HG02759 (cell line): ENCODE measurements at regions not wholly inside any gene's neighbourhood (a gene's known extent, or its start where the extent isn't known, plus 50 kb on each side); places are given as distances from the start of the nearest gene placed in this dataset.
"Not testable (repeated sequence)": the region's sequence is repeated elsewhere in the genome, so short reads cannot be mapped to it uniquely, and the experiment has no call there.

Experiments
- ATAC-seq: cut with Tn5 transposase; IDR thresholded peaks from one replicate; pipeline ENCODE4 v1.9.1; 2021; ENCODE audit warnings: mild to moderate bottlenecking, moderate library complexity; ENCODE audit not compliant: unreplicated experiment

DNA sequence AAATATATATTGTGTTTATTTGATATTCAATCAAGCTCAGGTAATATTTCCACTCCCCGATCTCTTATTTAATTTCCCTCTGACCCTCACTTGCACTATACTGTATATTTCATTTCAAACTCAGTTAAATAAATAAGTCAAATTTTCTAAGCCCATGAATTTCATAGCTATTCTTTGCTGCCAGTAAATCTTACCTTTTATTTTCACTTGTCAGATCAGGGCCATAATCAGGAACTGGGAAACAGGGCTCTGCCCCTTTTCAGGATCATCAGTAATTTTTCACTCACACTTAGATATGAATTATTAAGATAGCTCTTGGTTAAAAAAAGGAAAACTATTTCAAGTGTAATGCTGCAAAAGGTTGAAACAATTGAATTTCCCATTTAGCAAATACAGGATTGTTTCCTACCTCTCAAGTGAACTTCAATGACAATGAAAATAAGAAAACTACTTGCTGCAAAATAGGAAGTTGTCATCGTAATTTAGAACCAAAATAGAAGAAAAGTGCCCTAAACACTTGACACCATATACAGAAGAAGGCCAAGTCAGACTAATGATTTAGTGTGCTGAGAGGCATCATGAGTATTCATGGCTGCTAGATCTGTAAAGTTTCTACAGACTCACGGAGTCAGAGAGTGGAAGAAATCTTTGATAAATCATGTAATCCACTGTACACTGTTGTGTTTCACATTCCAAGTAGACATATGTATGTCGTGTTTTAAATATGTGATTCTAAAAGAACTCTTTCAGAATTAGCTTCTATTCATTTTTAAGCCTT lies 316.8 kb upstream of the CNTN5 start:
- ATAC-seq, result no peak

DNA sequence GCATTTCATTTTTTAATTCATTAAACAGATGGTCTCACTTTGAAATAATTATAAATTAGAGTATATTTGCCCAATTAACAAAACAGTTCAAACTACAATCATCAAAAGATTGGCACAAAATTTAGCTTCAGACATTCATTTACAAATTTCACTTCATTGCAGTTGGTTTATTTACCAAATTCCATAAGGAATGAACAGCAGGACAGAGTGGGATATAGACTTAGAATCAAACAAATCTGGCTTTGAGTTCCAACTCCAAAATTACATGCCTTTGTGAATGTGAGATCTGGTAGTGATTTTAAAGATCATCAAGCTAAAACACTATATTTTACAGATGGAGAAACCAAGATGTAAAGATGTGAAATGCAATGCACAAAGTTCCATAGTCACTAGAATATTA lies 310.7 kb upstream of the CNTN5 start:
- no peak for ATAC-seq

DNA sequence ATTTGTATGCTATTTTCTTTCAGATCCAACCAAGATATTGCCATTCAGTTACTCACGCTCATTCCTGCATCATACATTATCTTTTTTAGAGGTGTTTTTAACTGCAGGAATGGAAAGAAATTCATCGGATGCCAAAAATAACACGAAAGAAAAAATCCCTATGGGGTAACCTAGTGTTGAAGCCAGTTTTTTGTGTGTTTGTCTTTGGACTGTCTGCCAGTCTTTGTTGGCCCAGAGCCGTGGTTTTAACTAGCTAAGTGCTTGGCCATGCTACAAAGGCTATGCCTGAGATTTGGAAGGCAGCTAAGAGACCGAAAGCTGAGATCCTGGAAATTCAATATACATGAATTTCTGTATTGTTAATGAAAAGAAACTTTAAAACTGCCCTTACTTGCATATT lies 309.8 kb upstream of the CNTN5 start:
- ATAC-seq, result no peak

DNA sequence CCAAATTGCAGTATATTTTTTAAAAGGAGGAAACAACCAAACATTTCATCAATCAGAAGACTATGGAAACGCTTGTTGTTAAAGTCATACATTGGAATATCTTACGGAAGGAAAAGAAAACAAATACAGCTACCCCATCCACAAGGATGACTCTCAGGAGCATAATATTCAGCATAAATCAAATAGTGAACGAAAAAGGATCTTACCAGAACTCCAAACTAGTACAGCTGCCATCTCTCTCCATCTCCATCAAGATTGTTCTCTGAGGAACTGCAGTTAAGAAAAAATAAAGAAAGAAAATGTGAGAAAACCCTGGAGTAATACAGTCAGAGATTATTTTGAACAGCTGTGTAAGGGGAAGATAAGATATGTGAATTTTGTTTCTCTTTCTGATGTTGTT lies 299.8 kb upstream of the CNTN5 start:
- ATAC-seq, result no peak

DNA sequence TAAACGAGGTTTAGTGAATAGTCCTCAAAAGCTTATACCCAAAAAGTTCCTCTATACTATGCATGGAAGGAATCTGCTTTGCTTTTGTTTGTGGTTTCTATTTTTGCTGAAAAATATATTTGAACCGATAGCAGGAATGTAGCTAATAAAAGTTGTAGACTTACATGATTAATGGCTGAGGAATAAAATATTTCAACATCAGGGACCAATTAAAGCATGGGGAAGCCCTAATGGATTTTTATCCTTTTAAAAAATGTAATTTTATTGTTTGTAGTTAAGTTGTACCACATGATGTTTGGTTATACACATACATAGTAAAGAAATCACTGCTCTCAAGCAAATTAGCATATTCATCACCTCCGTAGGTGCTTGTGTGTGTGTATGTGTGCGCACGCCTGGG lies 295.3 kb upstream of the CNTN5 start:
- no peak for ATAC-seq

DNA sequence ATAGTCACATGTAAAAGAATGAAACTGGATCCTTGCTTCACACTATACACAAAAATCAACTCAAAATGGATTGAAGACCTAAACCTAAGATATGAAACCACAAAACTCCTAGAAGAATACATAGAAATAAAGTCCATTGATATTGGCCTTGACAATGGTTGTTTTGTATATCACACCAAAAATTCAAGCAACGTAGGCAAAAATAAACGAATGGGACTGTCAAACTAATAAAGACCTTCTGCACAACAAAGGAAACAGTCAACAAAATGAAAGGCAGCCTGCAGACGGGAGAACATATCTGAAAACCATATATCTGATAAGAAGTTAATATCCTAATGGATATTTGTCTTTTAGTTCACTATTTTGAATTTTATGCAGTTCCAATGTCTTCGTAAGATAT lies 292.3 kb upstream of the CNTN5 start:
- ATAC-seq, result no peak

DNA sequence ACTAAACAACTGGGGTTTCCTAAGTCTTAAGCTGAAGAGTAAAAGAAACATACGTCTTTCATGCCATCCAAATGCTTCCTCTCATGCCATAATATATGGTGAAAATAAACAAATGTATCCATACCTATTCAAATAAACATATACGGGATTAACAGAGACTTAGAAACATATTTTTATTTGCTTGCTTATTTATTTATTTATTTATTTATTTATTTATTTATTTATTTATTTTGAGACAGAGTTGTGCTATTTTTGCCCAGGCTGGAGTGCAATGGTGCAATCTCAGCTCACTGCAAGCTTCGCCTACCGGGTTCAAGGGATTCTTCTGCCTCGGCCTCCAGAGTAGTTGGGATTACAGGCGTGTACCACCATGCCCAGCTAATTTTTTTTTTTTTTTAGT lies 291.6 kb upstream of the CNTN5 start:
- ATAC-seq, result no peak

DNA sequence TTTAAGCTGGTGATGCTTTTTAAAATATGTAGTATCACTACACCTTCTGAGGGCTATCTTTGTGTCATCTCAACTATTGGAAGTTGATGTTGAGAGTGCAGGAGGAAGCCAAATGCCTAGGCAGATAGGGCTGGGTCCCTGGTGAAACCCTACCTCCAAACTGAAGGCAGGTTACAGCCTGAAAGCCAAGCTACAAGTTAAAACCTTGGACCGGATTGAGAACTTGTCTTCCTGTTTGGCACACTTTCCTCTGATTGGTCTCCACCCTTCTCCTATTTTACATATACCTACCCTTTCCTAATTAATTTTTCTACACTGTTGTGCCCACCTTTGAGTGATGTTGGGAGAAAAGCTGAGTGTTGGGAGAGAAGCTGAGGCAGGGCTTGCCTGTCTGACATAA lies 287.8 kb upstream of the CNTN5 start:
- ATAC-seq, result no peak

DNA sequence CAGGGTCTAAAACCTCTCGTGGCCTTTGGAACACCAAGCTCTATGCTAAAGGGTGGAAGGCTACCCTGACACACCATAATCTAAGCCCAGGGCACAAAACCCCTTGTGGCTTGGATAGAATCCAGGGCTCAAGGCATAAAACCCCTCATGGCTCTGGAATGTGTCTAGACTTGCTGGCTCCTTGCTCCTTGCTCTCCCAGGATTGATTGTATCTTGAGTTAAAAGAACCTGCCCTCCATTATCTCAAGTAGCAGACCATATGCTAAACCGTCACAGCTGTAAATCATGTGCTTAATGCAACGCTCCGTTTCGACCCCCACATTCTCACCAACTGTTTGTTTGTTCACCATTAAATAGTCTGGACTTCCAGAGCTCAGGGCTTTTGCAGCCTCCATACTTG lies 287.4 kb upstream of the CNTN5 start:
- not testable (repeated sequence) for ATAC-seq

DNA sequence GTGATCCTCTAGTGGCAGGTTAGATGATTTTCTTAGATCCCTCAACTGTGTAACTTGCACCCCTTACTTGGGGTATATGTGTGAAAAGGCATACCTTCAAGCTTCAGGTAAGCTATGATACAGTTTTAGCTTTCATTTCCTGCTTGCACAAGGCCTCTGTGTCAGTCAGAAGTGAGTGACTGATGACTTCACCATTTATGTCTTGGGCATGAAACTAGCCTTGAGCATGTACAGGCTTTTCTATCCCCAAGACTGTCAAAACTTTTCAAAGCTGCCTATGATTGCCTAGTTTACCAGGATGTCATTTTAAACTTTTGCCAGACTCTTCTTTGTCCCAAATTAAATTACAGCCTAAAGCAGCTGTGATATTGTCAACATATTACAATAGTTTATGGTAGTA lies 286.1 kb upstream of the CNTN5 start:
- no peak for ATAC-seq

DNA sequence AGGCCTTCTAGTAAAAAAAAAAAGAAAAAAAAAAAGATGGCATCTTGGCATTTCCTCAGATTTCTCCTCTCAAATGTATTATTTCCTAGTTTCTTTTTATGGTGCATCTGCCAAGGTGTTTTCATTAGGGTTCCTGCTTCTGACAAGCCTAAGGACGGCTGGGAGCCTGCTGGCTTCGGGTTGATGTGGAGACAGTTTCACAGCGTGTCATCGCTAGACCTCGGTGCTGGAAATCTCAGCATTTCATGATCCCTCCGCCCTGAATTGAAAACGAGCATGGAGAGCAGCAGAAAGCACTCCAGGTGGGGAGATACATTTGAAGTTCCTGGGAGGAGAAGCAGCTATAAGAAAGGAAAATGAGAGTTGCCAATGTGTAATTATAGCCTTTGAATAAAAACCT lies 283.9 kb upstream of the CNTN5 start:
- no peak for ATAC-seq

DNA sequence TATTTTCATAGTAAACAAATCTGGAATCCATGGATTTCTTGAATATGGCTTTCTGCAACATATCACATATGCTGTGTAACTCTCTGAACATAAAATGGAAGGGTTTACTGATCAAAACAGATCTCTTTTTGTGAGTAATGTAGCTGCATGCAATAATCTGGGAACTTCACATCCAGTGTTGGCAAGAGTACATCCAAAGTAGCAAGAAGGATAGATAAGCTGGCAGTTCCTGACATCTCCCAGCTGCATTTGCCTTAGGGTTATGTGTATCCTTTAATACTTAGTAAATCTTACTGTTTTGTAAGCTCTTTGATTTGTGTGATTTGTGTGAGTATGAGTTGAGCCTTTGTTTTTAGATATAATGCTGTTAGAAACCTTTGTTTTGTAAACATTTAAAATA lies 280.4 kb upstream of the CNTN5 start:
- no peak for ATAC-seq

DNA sequence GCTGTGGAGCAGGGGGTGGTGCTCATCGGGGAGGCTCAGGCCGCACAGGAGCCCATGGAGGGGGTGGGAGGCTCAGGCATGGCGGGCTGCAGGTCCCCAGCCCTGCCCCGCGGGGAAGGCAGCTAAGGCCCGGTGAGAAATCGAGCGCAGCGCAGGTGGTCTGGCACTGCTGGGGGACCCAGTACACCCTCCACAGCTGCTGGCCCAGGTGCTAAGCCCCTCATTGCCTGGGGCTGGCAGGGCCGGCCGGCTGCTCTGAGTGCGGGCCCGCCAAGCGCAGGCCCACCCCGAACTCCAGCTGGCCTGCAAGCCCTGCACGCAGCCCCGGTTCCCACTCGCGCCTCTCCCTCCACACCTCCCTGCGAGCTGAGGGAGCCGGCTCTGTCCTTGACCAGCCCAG lies 257.3 kb upstream of the CNTN5 start:
- not testable (repeated sequence) for ATAC-seq

DNA sequence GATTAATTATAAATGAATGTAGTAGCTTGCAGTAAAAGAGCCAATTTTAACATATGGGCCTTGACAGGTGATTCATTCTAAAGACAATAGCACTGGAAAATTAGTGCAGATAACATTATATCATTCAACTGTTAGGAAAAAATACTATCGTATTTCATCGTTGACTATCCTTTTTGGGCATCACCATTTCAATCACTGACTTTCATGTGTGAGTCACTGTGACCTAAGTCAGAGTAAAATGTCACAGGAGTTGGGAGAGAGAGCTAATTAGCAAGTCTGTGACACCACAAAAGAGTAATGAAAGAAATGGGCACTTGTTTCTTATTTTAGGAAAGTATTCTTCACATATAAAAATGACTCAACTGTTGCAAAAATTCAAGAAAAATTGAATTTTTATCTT lies 253.8 kb upstream of the CNTN5 start:
- no peak for ATAC-seq

DNA sequence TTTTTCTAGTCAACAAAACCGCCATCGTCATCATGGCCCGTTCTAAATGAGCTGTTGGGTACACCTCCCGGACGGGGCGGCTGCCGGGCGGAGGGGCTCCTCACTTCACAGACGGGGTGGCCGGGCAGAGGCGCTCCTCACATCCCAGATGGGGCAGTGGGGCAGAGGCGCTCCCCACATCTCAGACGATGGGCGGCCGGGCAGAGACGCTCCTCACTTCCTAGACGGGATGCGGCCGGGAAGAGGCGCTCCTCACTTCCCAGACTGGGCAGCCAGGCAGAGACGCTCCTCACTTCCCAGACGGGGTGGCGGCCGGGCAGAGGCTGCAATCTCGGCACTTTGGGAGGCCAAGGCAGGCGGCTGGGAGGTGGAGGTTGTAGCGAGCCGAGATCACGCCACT lies 250.7 kb upstream of the CNTN5 start:
- ATAC-seq, result not testable (repeated sequence)

DNA sequence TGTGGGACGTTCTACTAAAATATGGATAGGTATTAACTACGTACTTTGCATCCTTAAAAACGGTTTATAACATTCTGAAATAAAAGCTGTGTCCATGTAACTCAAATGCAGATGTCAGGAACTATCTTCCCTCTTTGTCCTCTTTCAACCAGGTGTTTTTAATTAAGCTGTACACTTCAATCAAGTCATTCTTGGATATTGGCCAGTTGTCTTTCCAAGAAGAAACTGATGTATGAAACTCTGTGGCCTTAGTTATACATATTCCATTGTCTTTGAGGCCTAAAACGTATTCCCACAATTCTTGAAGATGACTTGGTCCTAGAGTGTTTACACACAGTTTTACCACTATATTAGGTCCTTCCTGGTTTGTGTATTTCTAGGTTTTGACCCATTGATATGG lies 249.0 kb upstream of the CNTN5 start:
- ATAC-seq, result no peak

DNA sequence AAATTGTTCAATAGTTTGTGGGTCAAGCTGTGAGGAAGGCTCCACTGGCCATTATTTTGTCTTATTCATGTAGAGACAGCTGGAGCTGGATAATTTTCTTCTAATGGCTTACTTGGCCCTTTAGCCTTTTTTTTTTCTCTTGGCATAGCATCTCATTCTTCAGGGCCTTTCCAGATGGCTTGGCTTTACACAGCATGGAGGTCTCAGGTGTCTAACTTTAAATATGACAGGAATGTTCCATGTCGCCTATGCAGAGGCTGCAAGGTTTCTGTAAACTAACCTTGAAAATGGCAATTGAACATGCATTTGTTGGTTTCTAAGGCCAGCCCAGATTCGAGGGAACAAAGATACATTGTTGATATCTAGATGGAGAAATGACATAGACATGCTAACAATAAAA lies 247.9 kb upstream of the CNTN5 start:
- no peak for ATAC-seq

DNA sequence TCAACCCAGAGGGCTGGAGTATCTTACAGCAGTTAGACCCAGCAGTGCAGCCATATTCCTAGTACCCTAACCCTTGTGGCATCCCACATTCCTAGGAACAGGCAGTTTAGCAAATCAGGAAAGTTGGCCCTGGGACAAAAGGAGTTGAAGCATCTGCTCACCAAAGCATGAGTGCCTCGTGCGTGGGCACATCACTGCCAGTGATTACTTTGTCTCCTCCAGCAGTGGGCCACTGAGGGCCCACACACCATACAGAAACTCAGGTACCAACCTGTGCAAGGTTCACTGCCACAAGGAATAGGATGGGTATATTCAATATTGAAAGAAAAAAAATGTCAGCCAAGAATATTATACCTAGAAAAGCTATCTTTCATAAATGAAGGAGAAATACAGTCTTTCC lies 227.5 kb upstream of the CNTN5 start:
- no peak for ATAC-seq

DNA sequence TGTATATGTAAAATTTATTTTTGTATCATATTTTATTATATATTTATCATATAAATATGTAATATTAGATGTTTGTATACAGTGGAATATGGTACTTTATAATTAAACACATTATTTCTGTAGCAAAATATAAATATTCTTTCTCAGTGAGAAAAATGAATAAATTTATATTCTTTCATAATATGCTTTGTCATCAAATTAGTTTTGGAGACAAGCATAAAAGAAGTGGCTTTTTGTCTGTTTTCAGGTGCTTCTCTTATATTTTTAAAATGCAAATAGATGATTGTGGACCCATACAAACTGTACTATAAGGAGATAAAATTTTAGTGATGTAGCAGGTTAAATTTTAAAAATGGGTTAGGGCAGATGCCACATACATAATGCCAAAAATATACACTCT lies 222.4 kb upstream of the CNTN5 start:
- no peak for ATAC-seq

DNA sequence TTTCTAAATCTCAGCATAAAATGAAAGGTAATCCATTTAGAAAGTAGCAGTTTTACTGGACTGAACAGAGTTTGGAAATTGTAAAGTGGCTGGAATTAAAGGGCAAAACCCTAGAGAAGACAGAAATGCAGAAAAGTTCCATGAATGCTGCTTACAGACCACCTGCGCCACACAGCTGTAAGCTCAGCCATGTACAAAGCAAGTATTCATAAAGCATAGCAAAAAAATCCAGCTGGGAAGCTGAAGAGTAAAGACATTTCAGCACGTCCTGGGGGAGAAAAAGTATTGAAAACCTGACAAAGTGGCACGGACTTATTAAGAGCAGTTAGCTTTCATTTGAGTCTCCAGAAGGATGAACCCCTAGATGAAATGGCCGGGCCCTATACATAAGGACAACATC lies 220.1 kb upstream of the CNTN5 start:
- no peak for ATAC-seq

DNA sequence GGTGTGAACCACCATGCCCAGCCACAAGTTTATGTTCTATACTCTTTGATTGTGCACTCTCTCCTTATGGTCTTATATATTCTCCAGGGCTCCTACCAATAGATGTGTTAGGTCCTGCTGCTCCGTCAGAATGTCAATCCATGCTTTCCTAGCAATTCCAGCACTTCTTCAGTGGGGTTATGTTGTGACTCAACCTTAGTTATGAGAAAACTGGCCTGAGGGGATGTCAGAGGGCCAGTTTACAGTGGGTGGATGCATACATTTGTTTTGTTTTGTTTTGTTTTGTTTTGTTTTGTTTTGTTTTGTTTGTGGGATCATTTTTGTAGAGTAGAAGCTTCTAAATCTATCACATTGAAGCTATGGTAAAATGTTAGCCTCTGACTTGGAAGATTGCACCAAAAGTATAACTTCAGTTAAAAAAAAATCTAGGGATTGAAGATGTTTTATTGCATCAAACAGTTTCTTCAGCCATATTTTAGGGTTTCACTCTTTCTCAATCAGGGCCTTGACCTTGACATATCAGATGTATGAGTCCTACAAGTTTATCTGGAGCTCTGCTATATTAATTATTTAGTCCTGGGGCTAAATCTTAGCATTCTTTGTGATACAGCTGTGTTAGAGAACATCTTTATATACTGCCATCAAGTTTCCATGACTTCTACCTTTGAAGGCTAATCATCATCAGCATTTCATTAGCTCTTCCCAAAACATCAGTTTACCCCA lies 191.6 kb upstream of the CNTN5 start:
- ATAC-seq, result no peak

DNA sequence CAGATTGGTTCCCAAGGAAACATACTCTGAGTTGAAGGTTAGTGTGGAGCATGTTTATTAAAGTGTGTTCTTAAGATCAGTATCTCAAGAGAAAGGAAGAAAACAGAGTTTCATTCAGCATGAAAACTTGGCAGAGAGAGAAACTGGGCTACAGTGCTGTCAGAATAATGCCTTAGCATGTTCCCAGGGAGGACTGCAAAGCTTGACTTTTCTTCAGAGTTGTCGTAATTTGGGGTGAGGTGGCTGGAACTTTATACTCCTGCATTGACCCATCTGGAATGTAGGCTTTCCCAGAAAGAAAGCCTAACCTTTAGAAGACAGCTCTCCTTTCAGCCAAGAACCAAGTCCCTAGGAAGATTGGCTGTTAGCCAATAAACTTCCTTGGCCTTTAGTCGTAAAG lies 190.8 kb upstream of the CNTN5 start:
- no peak for ATAC-seq

DNA sequence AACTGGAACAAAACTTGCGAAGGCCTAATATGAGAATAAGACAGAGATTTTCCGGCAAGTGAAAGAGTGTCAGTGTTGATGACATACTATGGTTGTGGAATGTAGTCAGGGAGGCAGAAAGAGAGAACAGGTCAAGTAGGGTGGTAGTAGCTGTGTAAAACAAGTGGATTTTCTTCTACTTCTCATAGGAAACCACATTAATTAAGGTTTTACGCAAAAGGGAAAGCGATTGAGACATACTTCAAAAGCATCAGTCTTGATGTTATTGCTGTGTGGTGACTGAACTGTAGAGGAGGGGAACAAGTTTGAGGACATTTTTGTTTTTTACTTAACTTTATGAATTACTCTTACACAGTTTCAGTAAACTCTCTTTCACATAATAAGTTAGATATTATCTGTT lies 186.0 kb upstream of the CNTN5 start:
- ATAC-seq, result no peak
